ENCODE measurements at regions not wholly inside any gene's neighbourhood (a gene's known extent, or its start where the extent isn't known, plus 50 kb on each side); places are given as distances from the start of the nearest gene placed in this dataset.

GRCh38 chr1:187948170-187948794 is 1119.5 kb downstream of the PLA2G4A start:
- TF ChIP-seq CEBPB (IDR thresholded peaks at IDR 0.05), result no peak
- no peak for TF ChIP-seq CTCF (IDR thresholded peaks at IDR 0.05)
- no peak for TF ChIP-seq MAFK (IDR thresholded peaks at IDR 0.05; ENCODE audit: partially characterized antibody)
- no peak for TF ChIP-seq PHF8 (IDR thresholded peaks at IDR 0.05; ENCODE audit: borderline replicate concordance, low read depth)

Data from A549 (cell line).